OCI-LY7 (cell line): ENCODE measurements at regions not wholly inside any gene's neighbourhood (a gene's known extent, or its start where the extent isn't known, plus 50 kb on each side); places are given as distances from the start of the nearest gene placed in this dataset.

ENCODE experiments used
- EZH2phosphoT487 ChIP-seq: fragments of 200-600 bp; sonication (generic); IDR thresholded peaks from 2 replicates; pipeline ENCODE4 v1.6.1; 2018; ENCODE audit warnings: low read depth, borderline replicate concordance, mild to moderate bottlenecking, mixed run types, antibody characterized with exemption, low read length, moderate library complexity, mixed read lengths
- TF ChIP-seq, protein P1 (sequence below): fragments of 200-600 bp; sonication (generic); conservative IDR thresholded peaks from 2 replicates; pipeline ENCODE4 v1.5.1; 2014; ENCODE audit warnings: mild to moderate bottlenecking, antibody characterized with exemption, low read length, moderate library complexity, mixed read lengths

DNA sequence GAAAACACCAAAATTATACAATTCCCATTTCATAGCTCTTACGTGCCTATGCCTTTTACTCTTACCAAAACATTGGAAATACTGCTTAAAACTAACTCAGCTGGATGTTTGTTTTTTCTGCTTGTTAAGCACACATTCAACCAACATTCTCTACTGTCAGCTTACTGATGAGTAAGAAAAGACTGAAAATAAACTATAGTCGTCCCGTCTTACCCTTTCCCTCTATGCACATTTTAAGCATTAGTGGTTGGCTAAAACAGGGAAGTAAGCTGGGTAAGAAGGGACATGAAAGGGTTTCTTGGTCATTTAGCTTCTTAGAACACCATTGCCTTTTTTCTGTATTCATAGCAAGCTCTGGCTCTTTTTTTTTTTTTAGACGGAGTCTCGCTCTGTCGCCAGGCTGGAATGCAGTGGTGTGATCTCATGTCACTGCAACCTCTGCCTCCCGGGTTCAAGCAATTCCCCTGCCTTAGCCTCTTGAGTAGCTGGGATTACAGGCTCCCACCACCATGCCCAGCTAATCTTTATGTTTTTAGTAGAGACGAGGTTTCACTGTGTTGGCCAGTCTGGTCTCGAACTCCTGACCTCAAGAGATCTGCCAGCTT lies 232.1 kb upstream of the PCSK5 start:
- TF ChIP-seq, protein P1, sequence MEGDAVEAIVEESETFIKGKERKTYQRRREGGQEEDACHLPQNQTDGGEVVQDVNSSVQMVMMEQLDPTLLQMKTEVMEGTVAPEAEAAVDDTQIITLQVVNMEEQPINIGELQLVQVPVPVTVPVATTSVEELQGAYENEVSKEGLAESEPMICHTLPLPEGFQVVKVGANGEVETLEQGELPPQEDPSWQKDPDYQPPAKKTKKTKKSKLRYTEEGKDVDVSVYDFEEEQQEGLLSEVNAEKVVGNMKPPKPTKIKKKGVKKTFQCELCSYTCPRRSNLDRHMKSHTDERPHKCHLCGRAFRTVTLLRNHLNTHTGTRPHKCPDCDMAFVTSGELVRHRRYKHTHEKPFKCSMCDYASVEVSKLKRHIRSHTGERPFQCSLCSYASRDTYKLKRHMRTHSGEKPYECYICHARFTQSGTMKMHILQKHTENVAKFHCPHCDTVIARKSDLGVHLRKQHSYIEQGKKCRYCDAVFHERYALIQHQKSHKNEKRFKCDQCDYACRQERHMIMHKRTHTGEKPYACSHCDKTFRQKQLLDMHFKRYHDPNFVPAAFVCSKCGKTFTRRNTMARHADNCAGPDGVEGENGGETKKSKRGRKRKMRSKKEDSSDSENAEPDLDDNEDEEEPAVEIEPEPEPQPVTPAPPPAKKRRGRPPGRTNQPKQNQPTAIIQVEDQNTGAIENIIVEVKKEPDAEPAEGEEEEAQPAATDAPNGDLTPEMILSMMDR = no peak
- no peak for TF ChIP-seq EZH2phosphoT487
